ENCODE measurements at regions not wholly inside any gene's neighbourhood (a gene's known extent, or its start where the extent isn't known, plus 50 kb on each side); places are given as distances from the start of the nearest gene placed in this dataset.
"Not testable (repeated sequence)": the region's sequence is repeated elsewhere in the genome, so short reads cannot be mapped to it uniquely, and the experiment has no call there.

GRCh38 chr4:79678472-79679202 lies 270.6 kb upstream of the GK2 start:
- DNase-seq (ENCODE audit: low read depth, low spot score): no peak
- in situ Hi-C loops (cut with HindIII; ENCODE audit: low pct_unique_long_range_greater_than_20kb, low sequenced_read_pairs): no loop called here

GRCh38 chr4:79676705-79677104 lies 268.7 kb upstream of the GK2 start:
- no peak for DNase-seq (ENCODE audit: low read depth, low spot score)
- in situ Hi-C loops (cut with HindIII; ENCODE audit: low pct_unique_long_range_greater_than_20kb, low sequenced_read_pairs): no loop called here

GRCh38 chr4:79674906-79675305 lies 266.9 kb upstream of the GK2 start:
- DNase-seq (ENCODE audit: low read depth, low spot score); in situ Hi-C loops (cut with HindIII; ENCODE audit: low pct_unique_long_range_greater_than_20kb, low sequenced_read_pairs): not testable (repeated sequence)

- no peak for DNase-seq (ENCODE audit: low read depth, low spot score)
Observed at GRCh38 chr4:79673898-79674297, 265.9 kb upstream of the GK2 start.

GRCh38 chr4:79673377-79673776 lies 265.3 kb upstream of the GK2 start:
- DNase-seq (ENCODE audit: low read depth, low spot score): no peak
- in situ Hi-C loops (cut with HindIII; ENCODE audit: low pct_unique_long_range_greater_than_20kb, low sequenced_read_pairs): no loop called here

More at GRCh38 chr4:79673898-79674297, 265.9 kb upstream of the GK2 start:
- in situ Hi-C loops (cut with HindIII; ENCODE audit: low pct_unique_long_range_greater_than_20kb, low sequenced_read_pairs): no loop called here

GRCh38 chr4:79666875-79667274 lies 258.8 kb upstream of the GK2 start:
- no peak for DNase-seq (ENCODE audit: low read depth, low spot score)
- in situ Hi-C loops (cut with HindIII; ENCODE audit: low pct_unique_long_range_greater_than_20kb, low sequenced_read_pairs): no loop called here

- in situ Hi-C loops (cut with HindIII; ENCODE audit: low pct_unique_long_range_greater_than_20kb, low sequenced_read_pairs): no loop called here
- no peak for DNase-seq (ENCODE audit: low read depth, low spot score)
Observed at GRCh38 chr4:79666112-79666511, 258.1 kb upstream of the GK2 start.

- DNase-seq (ENCODE audit: low read depth, low spot score): no peak
- in situ Hi-C loops (cut with HindIII; ENCODE audit: low pct_unique_long_range_greater_than_20kb, low sequenced_read_pairs): no loop called here
Observed at GRCh38 chr4:79663865-79664264, 255.8 kb upstream of the GK2 start.

GRCh38 chr4:79663141-79663540 lies 255.1 kb upstream of the GK2 start:
- in situ Hi-C loops (cut with HindIII; ENCODE audit: low pct_unique_long_range_greater_than_20kb, low sequenced_read_pairs): no loop called here
- no peak for DNase-seq (ENCODE audit: low read depth, low spot score)

- no peak for DNase-seq (ENCODE audit: low read depth, low spot score)
- in situ Hi-C loops (cut with HindIII; ENCODE audit: low pct_unique_long_range_greater_than_20kb, low sequenced_read_pairs): no loop called here
Observed at GRCh38 chr4:79662651-79663050, 254.6 kb upstream of the GK2 start.

- no peak for DNase-seq (ENCODE audit: low read depth, low spot score)
- in situ Hi-C loops (cut with HindIII; ENCODE audit: low pct_unique_long_range_greater_than_20kb, low sequenced_read_pairs): no loop called here
Observed at GRCh38 chr4:79661196-79661595, 253.2 kb upstream of the GK2 start.

- in situ Hi-C loops (cut with HindIII; ENCODE audit: low pct_unique_long_range_greater_than_20kb, low sequenced_read_pairs); DNase-seq (ENCODE audit: low read depth, low spot score): not testable (repeated sequence)
Observed at GRCh38 chr4:79659308-79659870, 251.4 kb upstream of the GK2 start.

GRCh38 chr4:79657379-79657778 lies 249.4 kb upstream of the GK2 start:
- in situ Hi-C loops (cut with HindIII; ENCODE audit: low pct_unique_long_range_greater_than_20kb, low sequenced_read_pairs): no loop called here
- DNase-seq (ENCODE audit: low read depth, low spot score): no peak

GRCh38 chr4:79653871-79654270 lies 245.8 kb upstream of the GK2 start:
- in situ Hi-C loops (cut with HindIII; ENCODE audit: low pct_unique_long_range_greater_than_20kb, low sequenced_read_pairs): no loop called here
- no peak for DNase-seq (ENCODE audit: low read depth, low spot score)

- DNase-seq (ENCODE audit: low read depth, low spot score): no peak
- in situ Hi-C loops (cut with HindIII; ENCODE audit: low pct_unique_long_range_greater_than_20kb, low sequenced_read_pairs): no loop called here
Observed at GRCh38 chr4:79652738-79653137, 244.7 kb upstream of the GK2 start.

GRCh38 chr4:79652232-79652631 lies 244.2 kb upstream of the GK2 start:
- in situ Hi-C loops (cut with HindIII; ENCODE audit: low pct_unique_long_range_greater_than_20kb, low sequenced_read_pairs): no loop called here
- no peak for DNase-seq (ENCODE audit: low read depth, low spot score)

GRCh38 chr4:79651456-79651855 lies 243.4 kb upstream of the GK2 start:
- in situ Hi-C loops (cut with HindIII; ENCODE audit: low pct_unique_long_range_greater_than_20kb, low sequenced_read_pairs): no loop called here
- no peak for DNase-seq (ENCODE audit: low read depth, low spot score)

- in situ Hi-C loops (cut with HindIII; ENCODE audit: low pct_unique_long_range_greater_than_20kb, low sequenced_read_pairs): no loop called here
- DNase-seq (ENCODE audit: low read depth, low spot score): no peak
Observed at GRCh38 chr4:79650794-79651431, 242.9 kb upstream of the GK2 start.

GRCh38 chr4:79650217-79650616 lies 242.2 kb upstream of the GK2 start:
- no peak for DNase-seq (ENCODE audit: low read depth, low spot score)
- in situ Hi-C loops (cut with HindIII; ENCODE audit: low pct_unique_long_range_greater_than_20kb, low sequenced_read_pairs): no loop called here
